Nephron (organoid): ENCODE measurements at regions not wholly inside any gene's neighbourhood (a gene's known extent, or its start where the extent isn't known, plus 50 kb on each side); places are given as distances from the start of the nearest gene placed in this dataset.

Source experiments
- H3K27ac Mint-ChIP-seq, 3 experiments: 2 replicates each; pipeline ENCODE4 v1.8.0; 2020; ENCODE audit warnings: mixed read lengths in 3 of 3, mild to moderate bottlenecking in 2 of 3, moderate library complexity in 1 of 3
- H3K27me3 Mint-ChIP-seq: 2 replicates; pipeline ENCODE4 v1.8.0; 2021; ENCODE audit warnings: low read depth, mild to moderate bottlenecking, moderate library complexity, mixed read lengths
- H3K36me3 Mint-ChIP-seq: 2 replicates; pipeline ENCODE4 v1.8.0; 2020; ENCODE audit warnings: low read depth, mixed read lengths
- H3K4me1 Mint-ChIP-seq: 2 replicates; pipeline ENCODE4 v1.8.0; 2020; ENCODE audit warnings: mixed read lengths
- H3K4me3 Mint-ChIP-seq, 3 experiments: 2 replicates each; pipeline ENCODE4 v1.8.0; 2020; ENCODE audit warnings: mild to moderate bottlenecking in 3 of 3, mixed read lengths in 3 of 3, moderate library complexity in 2 of 3
- H3K9me3 Mint-ChIP-seq: 2 replicates; pipeline ENCODE4 v1.8.0; 2020; ENCODE audit warnings: mixed read lengths
- TF ChIP-seq, protein P1 (sequence below), 3 experiments: fragments of 200-600 bp; sonication (generic); IDR thresholded peaks; one replicate each; pipeline ENCODE4 v1.5.0; 2021; ENCODE audit warnings: antibody characterized with exemption in 3 of 3; ENCODE audit not compliant: unreplicated experiment in 3 of 3

DNA sequence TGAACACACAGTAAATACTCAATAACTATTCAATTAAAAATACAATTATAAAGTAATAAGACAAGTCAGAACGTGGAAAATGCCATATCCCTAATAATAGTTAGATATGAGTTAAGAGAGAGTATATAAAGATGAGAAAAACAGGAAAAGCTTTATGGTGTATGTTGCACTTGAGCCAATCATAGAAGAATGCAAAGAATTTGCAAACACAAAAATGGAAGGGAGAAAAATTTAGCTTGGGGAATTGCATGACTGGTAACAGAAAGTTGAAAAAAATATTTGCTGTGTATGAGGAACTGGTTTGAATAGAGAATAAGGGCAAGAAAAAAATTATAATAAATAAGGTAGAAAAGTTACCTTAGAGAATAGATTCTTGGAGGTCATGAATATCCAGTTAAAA, 739.6 kb upstream of the CXADR start:
- no peaks in the 10 kb centered on the region for H3K36me3 Mint-ChIP-seq
- peak overlapping the region in 1 of 3 experiments; percentile 44 for H3K27ac Mint-ChIP-seq

DNA sequence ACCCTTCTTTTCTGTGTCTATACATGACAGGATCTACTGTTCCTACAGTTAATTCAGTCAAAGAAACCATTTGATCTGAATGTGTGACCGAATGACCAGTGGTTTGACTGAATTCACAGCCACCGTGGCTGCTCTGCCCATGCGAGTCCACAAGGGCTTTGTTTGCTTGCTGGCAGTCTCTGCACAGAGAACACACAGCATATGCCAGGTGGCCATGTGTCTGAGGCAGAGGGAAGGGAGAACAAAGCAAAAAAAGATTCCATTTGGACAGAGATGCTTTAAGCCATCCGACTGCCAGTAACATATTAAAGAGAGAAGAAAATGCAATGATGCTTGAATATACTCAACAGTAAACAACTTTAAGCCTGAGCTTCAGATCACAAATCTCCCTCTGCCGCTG, 737.8 kb upstream of the CXADR start:
- H3K27me3 Mint-ChIP-seq: no peaks in the 10 kb centered on the region
- H3K4me3 Mint-ChIP-seq: no peak overlapping the region
- peak overlapping the region in 2 of 3 experiments; percentile 36 to 66 for H3K27ac Mint-ChIP-seq
- TF ChIP-seq, protein P1, sequence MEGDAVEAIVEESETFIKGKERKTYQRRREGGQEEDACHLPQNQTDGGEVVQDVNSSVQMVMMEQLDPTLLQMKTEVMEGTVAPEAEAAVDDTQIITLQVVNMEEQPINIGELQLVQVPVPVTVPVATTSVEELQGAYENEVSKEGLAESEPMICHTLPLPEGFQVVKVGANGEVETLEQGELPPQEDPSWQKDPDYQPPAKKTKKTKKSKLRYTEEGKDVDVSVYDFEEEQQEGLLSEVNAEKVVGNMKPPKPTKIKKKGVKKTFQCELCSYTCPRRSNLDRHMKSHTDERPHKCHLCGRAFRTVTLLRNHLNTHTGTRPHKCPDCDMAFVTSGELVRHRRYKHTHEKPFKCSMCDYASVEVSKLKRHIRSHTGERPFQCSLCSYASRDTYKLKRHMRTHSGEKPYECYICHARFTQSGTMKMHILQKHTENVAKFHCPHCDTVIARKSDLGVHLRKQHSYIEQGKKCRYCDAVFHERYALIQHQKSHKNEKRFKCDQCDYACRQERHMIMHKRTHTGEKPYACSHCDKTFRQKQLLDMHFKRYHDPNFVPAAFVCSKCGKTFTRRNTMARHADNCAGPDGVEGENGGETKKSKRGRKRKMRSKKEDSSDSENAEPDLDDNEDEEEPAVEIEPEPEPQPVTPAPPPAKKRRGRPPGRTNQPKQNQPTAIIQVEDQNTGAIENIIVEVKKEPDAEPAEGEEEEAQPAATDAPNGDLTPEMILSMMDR (IDR thresholded peaks at IDR 0.05; ENCODE audit: unreplicated experiment in 3 of 3): no peak
- no peaks in the 10 kb centered on the region for H3K36me3 Mint-ChIP-seq
- H3K9me3 Mint-ChIP-seq: peaks cover under 1% of the 10 kb centered on the region
- H3K4me1 Mint-ChIP-seq: peaks cover 28% of the 10 kb centered on the region

More for the DNA sequence above, 739.6 kb upstream of the CXADR start:
- H3K9me3 Mint-ChIP-seq: no peaks in the 10 kb centered on the region
- no peaks in the 10 kb centered on the region for H3K27me3 Mint-ChIP-seq
- H3K4me1 Mint-ChIP-seq: peaks cover 28% of the 10 kb centered on the region
- H3K4me3 Mint-ChIP-seq: no peak overlapping the region
- TF ChIP-seq, protein P1 (IDR thresholded peaks at IDR 0.05; ENCODE audit: unreplicated experiment in 3 of 3): no peak

DNA sequence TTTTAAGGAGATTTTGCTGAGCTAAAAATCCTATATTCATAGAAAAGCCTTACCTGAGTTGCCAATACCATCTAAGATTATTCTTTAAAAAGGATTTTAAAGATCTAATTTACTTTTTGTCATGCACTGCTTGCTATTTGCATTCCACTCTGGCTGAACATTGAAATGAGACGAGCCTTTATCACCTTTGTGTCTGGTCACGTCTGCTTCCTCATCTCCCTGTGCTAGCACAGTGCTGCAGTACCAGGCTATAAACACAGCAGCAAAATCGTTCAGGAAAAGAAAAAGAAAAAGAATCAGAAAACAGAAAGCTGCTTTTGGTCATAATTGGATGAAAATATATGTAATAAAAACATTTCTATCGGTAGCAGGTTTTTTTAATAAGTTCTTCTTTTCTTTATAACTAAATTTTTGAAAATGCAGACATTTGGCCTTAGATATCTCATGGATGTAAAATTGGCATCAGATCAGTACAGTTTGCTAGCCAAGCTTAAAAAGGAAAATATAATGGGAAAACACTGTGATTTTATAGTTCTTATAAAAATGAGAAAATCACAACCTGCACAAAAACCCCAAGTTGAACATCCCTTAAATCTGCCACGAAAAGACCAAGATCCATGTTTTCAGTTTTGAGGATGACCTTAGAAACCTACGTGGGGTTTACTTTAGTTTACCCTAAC, 735.7 kb upstream of the CXADR start:
- Mint-ChIP-seq H3K9me3 (peaks cover 5% of the 10 kb centered on the region), H3K27ac (peak overlapping the region in 2 of 3 experiments; percentile 38 to 40), H3K4me3 (no peak overlapping the region), H3K36me3 (no peaks in the 10 kb centered on the region), H3K27me3 (no peaks in the 10 kb centered on the region), H3K4me1 (peaks cover 28% of the 10 kb centered on the region)
- TF ChIP-seq, protein P1 (IDR thresholded peaks at IDR 0.05; ENCODE audit: unreplicated experiment in 3 of 3): no peak

DNA sequence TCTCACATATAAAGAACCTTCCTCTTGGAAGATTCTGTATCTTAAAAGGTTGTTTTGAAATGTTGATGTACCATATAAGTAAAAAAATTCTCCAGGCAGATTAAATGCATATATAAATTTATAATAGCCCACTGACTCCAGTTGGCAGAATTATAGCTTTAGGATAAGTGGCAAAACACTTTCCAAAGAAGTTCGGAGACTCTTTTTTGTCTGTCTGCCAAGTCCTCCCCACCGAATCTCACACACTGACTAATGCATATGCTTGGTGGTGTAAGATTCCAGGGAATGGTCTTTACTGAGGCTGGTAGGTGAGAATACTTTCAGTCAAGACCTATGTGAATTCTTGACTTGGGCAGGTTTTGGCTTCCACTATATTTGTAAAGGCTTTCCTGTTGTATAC, 724.3 kb upstream of the CXADR start:
- Mint-ChIP-seq H3K27ac (no peak overlapping the region), H3K4me3 (no peak overlapping the region), H3K36me3 (no peaks in the 10 kb centered on the region), H3K9me3 (peaks cover 12% of the 10 kb centered on the region), H3K27me3 (no peaks in the 10 kb centered on the region), H3K4me1 (no peaks in the 10 kb centered on the region)
- TF ChIP-seq, protein P1 (IDR thresholded peaks at IDR 0.05; ENCODE audit: unreplicated experiment in 3 of 3): no peak

DNA sequence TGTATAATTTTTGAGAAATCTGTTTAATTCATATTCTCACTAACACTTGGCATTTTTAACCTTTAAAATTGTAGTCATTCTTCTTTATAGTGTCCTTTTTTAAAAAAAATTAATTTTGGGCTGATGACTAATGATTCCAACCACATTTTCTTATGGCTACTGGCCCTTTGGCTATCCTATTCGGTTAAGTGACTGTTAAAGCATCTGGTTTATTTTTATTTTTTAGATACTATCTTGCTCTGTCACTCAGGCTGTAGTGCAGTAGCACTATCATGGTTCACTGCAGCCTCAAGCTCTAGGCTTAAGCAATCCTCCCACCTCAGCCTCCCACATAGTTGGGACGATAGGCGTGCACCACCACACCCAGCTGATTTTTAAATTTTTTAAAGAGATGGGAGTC, 723.2 kb upstream of the CXADR start:
- H3K4me3 Mint-ChIP-seq: no peak overlapping the region
- peaks cover 4% of the 10 kb centered on the region for H3K9me3 Mint-ChIP-seq
- no peaks in the 10 kb centered on the region for H3K4me1 Mint-ChIP-seq

More for the DNA sequence above, 723.2 kb upstream of the CXADR start:
- H3K27ac Mint-ChIP-seq: no peak overlapping the region
- TF ChIP-seq, protein P1 (IDR thresholded peaks at IDR 0.05; ENCODE audit: unreplicated experiment in 3 of 3): no peak
- H3K27me3 Mint-ChIP-seq: no peaks in the 10 kb centered on the region
- no peaks in the 10 kb centered on the region for H3K36me3 Mint-ChIP-seq
